ENCODE measurements at regions not wholly inside any gene's neighbourhood (a gene's known extent, or its start where the extent isn't known, plus 50 kb on each side); places are given as distances from the start of the nearest gene placed in this dataset.
"Not testable (repeated sequence)": the region's sequence is repeated elsewhere in the genome, so short reads cannot be mapped to it uniquely, and the experiment has no call there.

GRCh38 chr4:107562316-107562715, 157.7 kb downstream of the PAPSS1 start:
- in situ Hi-C loops (cut with HindIII; ENCODE audit: low sequenced_read_pairs) = no loop called here

DNA sequence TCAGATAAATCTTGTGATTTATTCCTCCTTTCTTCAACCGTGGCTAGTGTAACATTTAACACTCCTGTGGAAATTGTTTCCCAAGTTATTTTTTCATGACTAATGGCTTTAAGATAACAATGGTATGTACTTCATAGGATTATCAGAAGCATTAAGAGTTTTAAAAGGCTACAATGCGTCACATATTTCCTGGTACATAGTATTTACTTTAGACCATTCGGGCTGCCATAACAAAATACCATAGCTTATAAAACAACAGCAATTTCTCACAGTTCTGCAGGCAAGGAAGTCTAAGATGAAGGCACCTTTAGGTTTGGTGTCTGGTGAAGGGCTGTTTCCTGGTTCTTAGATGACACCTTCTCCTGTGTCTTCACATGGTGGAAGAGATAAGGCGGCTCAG, 158.6 kb downstream of the PAPSS1 start:
- in situ Hi-C loops (cut with HindIII; ENCODE audit: low sequenced_read_pairs) = no loop called here

GRCh38 chr4:107559653-107560052, 160.4 kb downstream of the PAPSS1 start:
- in situ Hi-C loops (cut with HindIII; ENCODE audit: low sequenced_read_pairs) = no loop called here

- in situ Hi-C loops (cut with HindIII; ENCODE audit: low sequenced_read_pairs) = no loop called here
Measured at GRCh38 chr4:107552306-107552705, 167.7 kb downstream of the PAPSS1 start.

- in situ Hi-C loops (cut with HindIII; ENCODE audit: low sequenced_read_pairs) = no loop called here
Measured at GRCh38 chr4:107548211-107548905, 171.7 kb downstream of the PAPSS1 start.

GRCh38 chr4:107546638-107547037, 173.4 kb downstream of the PAPSS1 start:
- in situ Hi-C loops (cut with HindIII; ENCODE audit: low sequenced_read_pairs) = no loop called here

GRCh38 chr4:107541511-107541910, 178.5 kb downstream of the PAPSS1 start:
- in situ Hi-C loops (cut with HindIII; ENCODE audit: low sequenced_read_pairs) = no loop called here

DNA sequence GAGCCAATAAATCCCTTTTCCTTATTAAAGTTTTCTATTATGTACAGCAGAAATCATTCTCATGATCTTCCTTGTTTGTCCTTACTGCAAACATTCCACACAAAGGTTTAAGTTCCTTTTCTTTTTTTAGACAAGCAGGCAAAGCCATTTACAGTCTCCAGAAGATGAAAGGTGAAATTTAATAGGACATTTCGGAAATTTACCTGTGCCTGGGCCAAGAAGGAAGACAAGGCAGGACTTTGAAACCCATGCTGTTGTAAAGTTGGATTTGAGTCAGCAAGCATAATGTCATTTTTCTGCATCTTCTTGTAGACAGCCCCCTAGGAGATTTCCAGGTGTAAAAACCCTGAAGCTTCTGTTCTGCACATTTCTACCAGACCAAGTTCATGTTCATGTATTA, 188.1 kb downstream of the PAPSS1 start:
- in situ Hi-C loops (cut with HindIII; ENCODE audit: low sequenced_read_pairs) = no loop called here

- in situ Hi-C loops (cut with HindIII; ENCODE audit: low sequenced_read_pairs) = no loop called here
Measured at GRCh38 chr4:107520368-107520767, 199.7 kb downstream of the PAPSS1 start.

DNA sequence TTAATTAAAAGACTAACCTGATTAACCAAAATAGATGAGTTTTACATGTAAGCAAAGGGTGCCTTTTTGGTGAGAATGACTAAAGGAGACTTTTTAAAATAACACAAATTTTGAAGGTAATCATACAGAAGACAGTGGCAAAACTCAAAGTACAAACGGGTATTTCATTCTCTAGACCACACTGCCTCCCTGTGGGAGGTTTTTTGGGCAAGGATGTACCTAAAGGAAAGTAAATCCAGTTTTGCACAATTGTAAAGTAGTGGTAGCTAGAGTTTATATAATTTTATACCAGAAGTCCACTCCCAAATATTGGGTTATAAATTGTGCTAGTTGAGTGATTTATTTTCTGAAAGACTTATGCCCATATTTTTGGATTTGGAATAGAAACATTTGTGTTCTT, 201.0 kb downstream of the PAPSS1 start:
- in situ Hi-C loops (cut with HindIII; ENCODE audit: low sequenced_read_pairs) = no loop called here

DNA sequence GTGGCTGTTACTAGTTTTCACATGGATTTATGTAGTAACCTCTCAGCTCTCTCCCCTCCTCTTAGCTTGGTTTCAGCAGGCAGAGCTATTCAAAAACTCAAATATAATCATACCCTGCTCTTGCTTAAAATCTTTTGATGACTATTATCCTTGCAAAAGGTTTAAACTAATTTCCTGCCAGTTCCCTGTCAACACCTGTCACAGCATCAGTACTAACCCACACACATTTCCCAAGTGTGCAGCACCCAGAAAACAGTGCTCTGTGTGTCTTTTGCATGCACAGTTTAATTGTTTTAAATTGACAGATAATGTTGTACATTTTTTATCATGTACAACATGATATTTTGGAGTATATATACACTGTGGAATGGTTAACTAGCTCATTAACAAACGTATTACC, 202.0 kb downstream of the PAPSS1 start:
- in situ Hi-C loops (cut with HindIII; ENCODE audit: low sequenced_read_pairs) = no loop called here

DNA sequence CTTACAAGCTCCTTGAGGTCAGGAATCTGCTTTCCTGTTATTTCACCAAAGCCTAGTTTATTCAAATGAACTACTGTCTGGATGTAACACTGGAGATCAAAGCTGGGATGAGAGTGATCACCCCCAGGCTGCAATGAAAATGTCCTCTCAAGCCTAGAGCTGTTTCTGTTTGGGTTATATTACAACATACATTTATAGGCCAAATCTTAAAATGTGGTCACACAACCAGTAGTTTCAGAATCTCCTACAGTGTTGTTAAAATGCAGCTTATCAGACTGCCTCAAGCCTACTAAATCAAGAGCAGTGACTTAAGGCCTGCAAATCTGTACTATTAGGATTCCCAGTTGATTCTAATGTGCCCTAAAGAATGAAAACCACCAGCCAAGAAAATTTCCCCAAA, 207.5 kb downstream of the PAPSS1 start:
- in situ Hi-C loops (cut with HindIII; ENCODE audit: low sequenced_read_pairs) = no loop called here

- in situ Hi-C loops (cut with HindIII; ENCODE audit: low sequenced_read_pairs) = no loop called here
Measured at GRCh38 chr4:107509615-107510014, 210.4 kb downstream of the PAPSS1 start.

GRCh38 chr4:107500551-107500950, 219.5 kb downstream of the PAPSS1 start:
- in situ Hi-C loops (cut with HindIII; ENCODE audit: low sequenced_read_pairs) = no loop called here

DNA sequence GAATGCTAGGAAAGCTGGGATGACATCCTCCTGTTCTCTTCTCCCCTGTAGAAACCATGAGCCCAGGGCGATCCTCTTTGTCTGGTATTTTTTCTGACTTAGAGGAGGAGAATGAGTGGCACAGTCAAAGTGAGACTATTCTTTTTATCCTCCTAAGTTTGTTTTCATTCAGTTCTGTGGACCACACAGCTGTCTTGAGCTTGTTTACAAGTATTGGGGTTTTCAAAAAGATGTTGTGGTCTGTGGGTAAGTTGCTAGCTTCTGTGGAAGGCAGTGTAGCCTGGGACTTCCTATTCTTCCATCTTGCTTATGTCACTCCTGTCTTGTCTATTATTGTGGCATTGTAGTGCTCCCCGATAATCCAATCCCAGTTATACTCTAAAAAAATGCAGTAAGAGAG, 223.0 kb downstream of the PAPSS1 start:
- in situ Hi-C loops (cut with HindIII; ENCODE audit: low sequenced_read_pairs) = no loop called here

GRCh38 chr4:107492566-107492965, 227.5 kb downstream of the PAPSS1 start:
- in situ Hi-C loops (cut with HindIII; ENCODE audit: low sequenced_read_pairs) = no loop called here

- in situ Hi-C loops (cut with HindIII; ENCODE audit: low sequenced_read_pairs) = no loop called here
Measured at GRCh38 chr4:107490116-107490515, 229.9 kb downstream of the PAPSS1 start.

GRCh38 chr4:107483621-107484020, 236.4 kb downstream of the PAPSS1 start:
- in situ Hi-C loops (cut with HindIII; ENCODE audit: low sequenced_read_pairs) = not testable (repeated sequence)

DNA sequence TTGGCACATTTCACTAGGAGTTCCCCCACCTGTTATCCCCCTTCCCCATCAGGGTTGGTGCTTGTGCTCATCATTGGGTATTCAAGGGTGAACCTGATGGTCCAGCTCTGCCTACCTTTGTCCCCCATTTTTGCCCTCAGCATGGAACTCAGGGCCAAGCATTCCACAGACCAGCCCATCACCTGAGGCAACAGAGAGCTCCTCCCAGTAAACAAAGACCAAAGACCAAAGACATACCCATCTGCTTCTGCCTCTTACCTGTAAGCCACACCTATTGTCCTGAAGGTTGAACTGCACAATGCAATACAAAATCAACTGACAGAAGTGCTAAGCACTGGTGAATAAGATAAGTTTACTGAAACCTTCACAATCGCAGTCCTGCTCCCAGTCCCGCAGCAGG, 237.5 kb downstream of the PAPSS1 start:
- in situ Hi-C loops (cut with HindIII; ENCODE audit: low sequenced_read_pairs) = no loop called here

DNA sequence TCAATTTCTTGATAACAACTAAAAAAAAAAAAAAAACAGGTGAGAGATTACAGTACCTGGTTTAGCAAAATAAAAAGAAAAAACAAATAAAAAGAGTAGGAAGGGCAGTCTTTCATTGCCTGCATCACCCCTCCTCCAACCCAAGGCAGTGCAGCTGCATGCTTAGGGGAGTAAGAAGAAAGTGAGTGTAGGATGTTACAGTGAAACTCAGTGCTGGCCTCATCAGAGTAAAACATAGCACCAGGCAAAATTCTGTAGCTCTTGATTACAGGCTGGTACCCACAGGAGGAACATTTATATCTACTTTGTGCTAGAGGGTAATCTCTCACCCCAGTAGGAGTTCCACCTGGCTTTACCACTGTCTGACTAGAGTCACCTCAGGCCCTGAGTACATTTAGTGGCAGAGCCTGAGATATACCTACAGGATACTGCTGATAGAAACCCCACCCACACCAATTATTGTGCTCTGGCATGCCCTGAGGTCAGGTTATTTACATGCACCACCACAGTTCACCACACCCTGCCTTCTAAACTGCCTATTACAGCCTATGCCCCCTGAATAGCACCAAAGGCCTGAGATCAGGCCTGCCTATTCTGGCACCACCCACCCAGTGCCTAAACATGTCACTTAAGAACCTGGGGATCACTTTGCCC, 241.6 kb downstream of the PAPSS1 start:
- in situ Hi-C loops (cut with HindIII; ENCODE audit: low sequenced_read_pairs) = no loop called here

DNA sequence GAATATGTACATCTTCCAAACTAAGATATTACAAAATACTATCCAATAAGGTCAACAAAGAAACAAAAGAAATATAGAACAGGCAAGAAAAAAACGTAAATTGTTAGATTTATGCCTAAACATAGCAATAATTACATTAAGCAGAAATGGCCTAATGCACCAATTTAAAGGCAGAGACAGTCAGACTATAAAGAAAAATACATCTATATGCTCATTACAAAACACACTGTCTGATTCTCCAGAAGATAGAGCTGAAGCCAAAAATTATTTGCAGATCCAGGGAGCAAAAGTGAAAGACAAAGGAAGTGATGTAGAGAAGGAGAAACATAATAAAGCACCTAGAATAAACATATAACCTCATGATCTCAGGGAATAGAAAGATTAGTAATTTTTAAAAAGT, 246.9 kb downstream of the PAPSS1 start:
- in situ Hi-C loops (cut with HindIII; ENCODE audit: low sequenced_read_pairs) = no loop called here

- in situ Hi-C loops (cut with HindIII; ENCODE audit: low sequenced_read_pairs) = no loop called here
Measured at GRCh38 chr4:107472265-107472948, 247.6 kb downstream of the PAPSS1 start.
